ENCODE measurements at regions not wholly inside any gene's neighbourhood (a gene's known extent, or its start where the extent isn't known, plus 50 kb on each side); places are given as distances from the start of the nearest gene placed in this dataset.
"Not testable (repeated sequence)": the region's sequence is repeated elsewhere in the genome, so short reads cannot be mapped to it uniquely, and the experiment has no call there.

- DNase-seq (ENCODE audit: low read depth), result no peak
- H3K36me3 ChIP-seq (ENCODE audit: control insufficient read depth, insufficient read depth, low read length), result no peaks in the 10 kb centered on the region
- CTCF ChIA-PET, result no interaction called here
- H3K4me3 ChIP-seq (ENCODE audit: low read depth, low read length), result no peak overlapping the region
- H3K27me3 ChIP-seq (ENCODE audit: control insufficient read depth, insufficient read depth, low read length), result no peaks in the 10 kb centered on the region
- no peak for TF ChIP-seq CTCF (IDR thresholded peaks at IDR 0.05; ENCODE audit: insufficient read depth, low read depth, low read length)
- POLR2A ChIA-PET, result no interaction called here
These were observed 1748.9 kb downstream of the TP53TG3F start for GRCh38 chr16:35208001-35208935.

- Histone ChIP-seq H3K36me3 (ENCODE audit: control insufficient read depth, insufficient read depth, low read length) (no peaks in the 10 kb centered on the region), H3K4me3 (ENCODE audit: low read depth, low read length) (no peak overlapping the region), H3K27me3 (ENCODE audit: control insufficient read depth, insufficient read depth, low read length) (no peaks in the 10 kb centered on the region)
- no peak for TF ChIP-seq CTCF (IDR thresholded peaks at IDR 0.05; ENCODE audit: insufficient read depth, low read depth, low read length)
- DNase-seq (ENCODE audit: low read depth), result no peak
- POLR2A ChIA-PET, result no interaction called here
- CTCF ChIA-PET, result no interaction called here
These were observed 1751.4 kb downstream of the TP53TG3F start for GRCh38 chr16:35210681-35211433.

- DNase-seq (ENCODE audit: low read depth), result no peak
- CTCF ChIA-PET, result no interaction called here
- Histone ChIP-seq H3K4me3 (ENCODE audit: low read depth, low read length) (no peak overlapping the region), H3K27me3 (ENCODE audit: control insufficient read depth, insufficient read depth, low read length) (no peaks in the 10 kb centered on the region), H3K36me3 (ENCODE audit: control insufficient read depth, insufficient read depth, low read length) (no peaks in the 10 kb centered on the region)
- no peak for TF ChIP-seq CTCF (IDR thresholded peaks at IDR 0.05; ENCODE audit: insufficient read depth, low read depth, low read length)
- POLR2A ChIA-PET, result no interaction called here
These were observed 1755.4 kb downstream of the TP53TG3F start for GRCh38 chr16:35214840-35215239.

- Histone ChIP-seq H3K4me3 (ENCODE audit: low read depth, low read length) (no peak overlapping the region), H3K36me3 (ENCODE audit: control insufficient read depth, insufficient read depth, low read length) (no peaks in the 10 kb centered on the region), H3K27me3 (ENCODE audit: control insufficient read depth, insufficient read depth, low read length) (no peaks in the 10 kb centered on the region)
- POLR2A ChIA-PET, result no interaction called here
- CTCF ChIA-PET, result no interaction called here
- DNase-seq (ENCODE audit: low read depth), result no peak
- no peak for TF ChIP-seq CTCF (IDR thresholded peaks at IDR 0.05; ENCODE audit: insufficient read depth, low read depth, low read length)
These were observed 1755.9 kb downstream of the TP53TG3F start for GRCh38 chr16:35215287-35215686.

- H3K4me3 ChIP-seq (ENCODE audit: low read depth, low read length); H3K36me3 ChIP-seq (ENCODE audit: control insufficient read depth, insufficient read depth, low read length); DNase-seq (ENCODE audit: low read depth); CTCF ChIA-PET; POLR2A ChIA-PET; H3K27me3 ChIP-seq (ENCODE audit: control insufficient read depth, insufficient read depth, low read length): not testable (repeated sequence)
These were observed 1756.8 kb downstream of the TP53TG3F start for GRCh38 chr16:35216261-35216660.
